ENCODE measurements at regions not wholly inside any gene's neighbourhood (a gene's known extent, or its start where the extent isn't known, plus 50 kb on each side); places are given as distances from the start of the nearest gene placed in this dataset.

- TF ChIP-seq, protein P1, sequence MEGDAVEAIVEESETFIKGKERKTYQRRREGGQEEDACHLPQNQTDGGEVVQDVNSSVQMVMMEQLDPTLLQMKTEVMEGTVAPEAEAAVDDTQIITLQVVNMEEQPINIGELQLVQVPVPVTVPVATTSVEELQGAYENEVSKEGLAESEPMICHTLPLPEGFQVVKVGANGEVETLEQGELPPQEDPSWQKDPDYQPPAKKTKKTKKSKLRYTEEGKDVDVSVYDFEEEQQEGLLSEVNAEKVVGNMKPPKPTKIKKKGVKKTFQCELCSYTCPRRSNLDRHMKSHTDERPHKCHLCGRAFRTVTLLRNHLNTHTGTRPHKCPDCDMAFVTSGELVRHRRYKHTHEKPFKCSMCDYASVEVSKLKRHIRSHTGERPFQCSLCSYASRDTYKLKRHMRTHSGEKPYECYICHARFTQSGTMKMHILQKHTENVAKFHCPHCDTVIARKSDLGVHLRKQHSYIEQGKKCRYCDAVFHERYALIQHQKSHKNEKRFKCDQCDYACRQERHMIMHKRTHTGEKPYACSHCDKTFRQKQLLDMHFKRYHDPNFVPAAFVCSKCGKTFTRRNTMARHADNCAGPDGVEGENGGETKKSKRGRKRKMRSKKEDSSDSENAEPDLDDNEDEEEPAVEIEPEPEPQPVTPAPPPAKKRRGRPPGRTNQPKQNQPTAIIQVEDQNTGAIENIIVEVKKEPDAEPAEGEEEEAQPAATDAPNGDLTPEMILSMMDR (IDR thresholded peaks at IDR 0.05 in 4 of 5, conservative IDR thresholded peaks at IDR 0.05 in 1 of 5), result no peak
- no peak for TF ChIP-seq POLR2A (IDR thresholded peaks at IDR 0.05)
These were observed 1035.3 kb upstream of the GJE1 start for GRCh38 chr6:141097471-141097870.
